Thymus (tissue), 11 donors: ENCODE measurements at regions not wholly inside any gene's neighbourhood (a gene's known extent, or its start where the extent isn't known, plus 50 kb on each side); places are given as distances from the start of the nearest gene placed in this dataset.

Source experiments
- DNase-seq, 9 donors: peaks; one replicate each; pipeline ENCODE4 v3.0.0-alpha.2; 2013; ENCODE audit warnings: low spot score in 9 of 9, low read depth in 6 of 9, missing footprints in 1 of 9
- H3K27ac ChIP-seq, 2 donors: one replicate each; pipeline ENCODE4 v1.5.1; 2013; ENCODE audit warnings: control low read depth in 1 of 2, low read depth in 1 of 2, low read length in 1 of 2, mild to moderate bottlenecking in 1 of 2, moderate library complexity in 1 of 2
- H3K27me3 ChIP-seq, 2 donors: one replicate each; pipeline ENCODE4 v1.5.1; 2013; ENCODE audit warnings: low read length in 1 of 2; ENCODE audit not compliant: control insufficient read depth in 2 of 2, insufficient read depth in 1 of 2
- H3K36me3 ChIP-seq, 2 donors: one replicate each; pipeline ENCODE4 v1.5.1; 2013; ENCODE audit warnings: low read length in 1 of 2, mild to moderate bottlenecking in 1 of 2, moderate library complexity in 1 of 2; ENCODE audit not compliant: control insufficient read depth in 2 of 2, insufficient read depth in 2 of 2
- H3K4me1 ChIP-seq, 2 donors: one replicate each; pipeline ENCODE4 v1.5.1; 2013; ENCODE audit warnings: low read length in 2 of 2; ENCODE audit not compliant: control insufficient read depth in 2 of 2, insufficient read depth in 2 of 2
- H3K4me3 ChIP-seq, 2 donors: one replicate each; pipeline ENCODE4 v1.5.1; 2013; ENCODE audit warnings: low read length in 2 of 2, control low read depth in 1 of 2, mild to moderate bottlenecking in 1 of 2
- H3K9me3 ChIP-seq, 2 donors: one replicate each; pipeline ENCODE4 v1.5.1; 2013; ENCODE audit warnings: low read length in 1 of 2, mild to moderate bottlenecking in 1 of 2; ENCODE audit not compliant: control insufficient read depth in 2 of 2, insufficient read depth in 1 of 2
- WGBS: extraction: QIAGEN DNeasy Blood & Tissue Kit; methylation state at CpG from one replicate; pipeline ENCODE4 v1.1.7; 2013; 5-methylcytosine and 5-hydroxymethylcytosine counted together
- donor health status: healthy.

DNA sequence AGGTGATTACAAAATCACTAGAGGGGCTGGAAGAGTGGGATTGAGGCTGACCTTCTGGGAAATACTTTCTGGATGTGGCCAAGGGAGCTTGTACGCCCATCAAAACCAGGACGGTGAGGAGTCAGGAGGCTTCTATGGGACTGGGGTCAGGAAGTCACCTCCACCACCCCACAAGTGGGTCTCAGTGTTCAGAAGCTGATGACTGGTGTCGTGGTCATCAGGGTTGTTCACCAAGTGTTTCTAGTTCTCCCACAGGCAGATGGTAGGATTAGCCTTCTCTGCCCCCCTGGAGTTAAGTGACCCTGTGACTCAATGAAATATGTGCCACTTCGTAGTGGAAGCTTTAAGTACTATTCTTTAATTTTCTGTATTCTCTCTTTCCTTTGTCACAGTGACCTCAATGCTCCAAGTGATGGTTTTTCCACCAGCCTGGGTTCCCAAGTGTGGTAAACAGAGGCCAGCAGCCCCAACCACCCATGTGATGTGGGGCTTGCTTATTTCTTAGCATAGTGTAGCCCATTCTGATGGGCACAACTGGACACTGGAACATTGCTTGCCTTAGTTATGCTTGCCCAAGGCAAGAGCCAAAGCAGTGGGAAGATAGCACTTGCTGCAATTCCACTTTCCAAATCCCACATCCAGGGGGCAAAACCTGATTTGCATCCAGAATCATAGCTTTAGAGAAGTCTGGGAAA is 258.8 kb downstream of the CYP26B1 start:
- Histone ChIP-seq H3K4me3 (no peak overlapping the region), H3K36me3 (no peaks in the 10 kb centered on the region), H3K27me3 (no peaks in the 10 kb centered on the region), H3K27ac (no peak overlapping the region), H3K9me3 (no peaks in the 10 kb centered on the region), H3K4me1 (no peaks in the 10 kb centered on the region)
- no peak for DNase-seq
- WGBS: 91% methylated on average over 4 of the region's 4 CpGs

- no peaks in the 10 kb centered on the region for H3K36me3 ChIP-seq
- no peaks in the 10 kb centered on the region for H3K4me1 ChIP-seq
- no peaks in the 10 kb centered on the region for H3K9me3 ChIP-seq
- H3K4me3 ChIP-seq: no peak overlapping the region
- no peaks in the 10 kb centered on the region for H3K27me3 ChIP-seq
- H3K27ac ChIP-seq: no peak overlapping the region
- 96% methylated on average over 4 of the region's 4 CpGs for WGBS
- no peak for DNase-seq
These were observed 260.5 kb downstream of the CYP26B1 start for GRCh38 chr2:71887196-71887595.

DNA sequence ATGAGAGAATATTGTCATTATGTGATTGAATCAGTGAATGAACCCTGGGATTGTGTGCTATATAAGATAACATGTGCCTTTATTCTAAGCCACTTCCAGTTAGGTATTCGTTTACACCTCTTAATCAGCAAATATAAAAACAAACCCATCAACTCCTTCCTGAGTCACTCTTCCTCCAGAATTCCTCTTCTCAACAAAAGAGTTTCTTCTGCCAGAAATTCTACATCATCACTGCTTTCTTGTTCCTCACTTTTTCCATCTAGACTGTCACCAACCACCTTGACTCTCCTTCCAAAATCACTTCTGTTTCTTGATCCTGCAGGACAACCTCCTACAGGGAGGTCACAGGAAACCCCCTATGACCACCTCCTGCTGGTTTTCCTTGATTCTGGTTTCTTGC is 261.4 kb downstream of the CYP26B1 start:
- no peak for DNase-seq
- H3K27me3 ChIP-seq: no peaks in the 10 kb centered on the region
- no peak overlapping the region for H3K27ac ChIP-seq
- no peaks in the 10 kb centered on the region for H3K9me3 ChIP-seq
- no peaks in the 10 kb centered on the region for H3K36me3 ChIP-seq
- H3K4me3 ChIP-seq: no peak overlapping the region
- 91% methylated on average over 1 of the region's 1 CpG for WGBS
- H3K4me1 ChIP-seq: no peaks in the 10 kb centered on the region

- Histone ChIP-seq H3K27ac (no peak overlapping the region), H3K36me3 (no peaks in the 10 kb centered on the region), H3K4me3 (no peak overlapping the region), H3K4me1 (no peaks in the 10 kb centered on the region), H3K9me3 (no peaks in the 10 kb centered on the region), H3K27me3 (no peaks in the 10 kb centered on the region)
- 79% methylated on average over 7 of the region's 7 CpGs for WGBS
- DNase-seq: no peak
These were observed 263.2 kb downstream of the CYP26B1 start for GRCh38 chr2:71884303-71885042.

- WGBS: 64% methylated on average over 8 of the region's 8 CpGs
- no peak overlapping the region for H3K27ac ChIP-seq
These were observed 264.7 kb downstream of the CYP26B1 start for GRCh38 chr2:71882949-71883472.

DNA sequence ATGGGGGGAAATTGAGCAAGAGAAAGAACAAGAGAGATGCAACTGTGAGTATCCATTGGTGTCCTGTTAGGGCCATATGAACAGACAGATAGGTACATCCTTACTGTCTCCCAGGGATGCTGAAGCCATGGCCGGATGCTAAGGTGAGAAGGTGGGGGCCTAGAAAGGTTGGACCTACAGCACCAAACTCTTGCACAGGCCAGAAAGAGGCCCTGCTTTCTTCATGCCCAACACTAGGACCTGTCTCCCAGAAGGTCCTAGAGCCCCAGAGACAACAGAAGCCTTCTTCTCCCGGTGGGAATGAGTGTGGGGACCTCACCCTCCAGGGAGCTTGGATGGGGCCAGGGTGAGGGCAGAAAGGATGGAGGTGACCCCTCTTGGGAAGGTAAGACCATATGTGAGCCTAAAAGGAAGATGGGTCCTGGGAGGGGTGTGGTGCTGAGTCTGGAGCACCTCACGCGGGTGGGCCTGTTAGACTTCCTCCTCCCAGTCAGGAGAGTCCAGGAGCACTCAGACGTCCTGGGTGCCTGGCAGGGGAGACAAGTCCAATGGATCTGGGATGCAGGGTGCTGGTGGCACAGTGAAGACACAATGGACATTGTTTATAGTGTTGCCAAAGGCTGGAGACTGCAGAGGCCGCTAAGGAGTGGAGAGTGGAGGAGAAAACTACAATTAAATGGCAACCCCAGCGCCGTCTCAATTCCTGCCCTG is 265.3 kb downstream of the CYP26B1 start:
- no peaks in the 10 kb centered on the region for H3K4me1 ChIP-seq
- no peak overlapping the region for H3K4me3 ChIP-seq
- 79% methylated on average over 8 of the region's 8 CpGs for WGBS
- no peaks in the 10 kb centered on the region for H3K27me3 ChIP-seq
- H3K27ac ChIP-seq: no peak overlapping the region
- H3K9me3 ChIP-seq: no peaks in the 10 kb centered on the region
- DNase-seq: no peak
- H3K36me3 ChIP-seq: no peaks in the 10 kb centered on the region

More at GRCh38 chr2:71882949-71883472, 264.7 kb downstream of the CYP26B1 start:
- no peak for DNase-seq
- Histone ChIP-seq H3K27me3 (no peaks in the 10 kb centered on the region), H3K36me3 (no peaks in the 10 kb centered on the region), H3K4me3 (no peak overlapping the region), H3K4me1 (no peaks in the 10 kb centered on the region), H3K9me3 (no peaks in the 10 kb centered on the region)

DNA sequence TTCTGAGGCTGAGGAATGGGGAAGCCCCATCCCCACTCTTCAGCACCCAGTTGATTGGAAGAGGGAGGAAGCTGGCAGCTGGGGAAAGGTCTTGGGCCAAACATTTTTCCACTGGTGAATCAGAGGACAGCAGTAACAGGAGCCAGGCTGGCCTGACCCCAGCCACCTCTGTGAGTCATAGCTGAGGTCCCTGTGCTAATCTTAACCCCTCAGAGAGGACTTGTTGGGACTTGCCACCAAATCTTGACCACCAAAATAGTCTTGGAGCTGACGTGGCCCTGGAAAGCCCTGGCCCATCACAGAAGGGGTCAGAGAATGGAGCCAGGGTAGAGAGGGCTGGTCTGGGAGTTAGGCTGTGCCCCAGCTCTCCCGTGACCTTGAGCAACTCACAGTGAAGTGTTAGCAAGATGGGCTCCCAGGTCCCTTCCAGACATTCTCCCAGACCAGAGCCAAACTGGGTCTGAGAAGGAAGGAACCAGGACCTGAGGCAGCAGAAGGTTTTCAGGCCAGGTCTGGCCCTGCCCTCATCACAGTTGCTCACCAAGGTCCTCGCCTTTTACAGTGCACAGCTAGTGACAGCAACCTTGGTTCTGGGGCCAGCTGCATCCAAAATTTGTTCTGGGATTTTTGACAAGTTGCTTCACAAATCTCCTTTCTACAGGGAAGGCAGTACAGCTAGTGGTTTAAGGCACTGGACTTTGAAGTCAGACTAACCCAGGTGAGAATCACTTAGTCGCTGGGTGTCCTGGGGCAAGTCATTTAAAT is 266.6 kb downstream of the CYP26B1 start:
- H3K4me1 ChIP-seq: no peaks in the 10 kb centered on the region
- H3K27me3 ChIP-seq: no peaks in the 10 kb centered on the region
- 91% methylated on average over 4 of the region's 4 CpGs for WGBS
- H3K9me3 ChIP-seq: no peaks in the 10 kb centered on the region
- DNase-seq: no peak
- H3K36me3 ChIP-seq: no peaks in the 10 kb centered on the region
- no peak overlapping the region for H3K27ac ChIP-seq
- H3K4me3 ChIP-seq: no peak overlapping the region

DNA sequence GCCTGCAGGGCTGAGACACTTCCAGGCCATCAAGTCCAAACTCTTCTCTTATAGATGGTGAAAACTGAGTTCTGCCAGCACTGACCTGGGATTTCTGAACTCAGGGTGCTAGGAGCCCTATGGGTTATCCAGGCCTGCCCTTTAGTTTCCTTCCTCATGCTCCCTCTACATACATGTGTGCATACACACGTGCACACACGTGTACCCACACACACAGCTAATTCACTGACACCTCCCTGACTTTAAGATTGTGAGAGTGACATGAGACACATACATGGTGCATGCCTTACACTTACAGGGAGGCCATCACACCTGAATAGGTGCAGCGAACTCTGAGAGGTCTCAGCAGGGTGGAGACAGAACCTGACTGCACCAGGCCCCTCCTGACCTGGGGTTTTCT is 267.4 kb downstream of the CYP26B1 start:
- Histone ChIP-seq H3K4me3 (no peak overlapping the region), H3K36me3 (no peaks in the 10 kb centered on the region), H3K27ac (no peak overlapping the region), H3K9me3 (no peaks in the 10 kb centered on the region), H3K27me3 (no peaks in the 10 kb centered on the region), H3K4me1 (no peaks in the 10 kb centered on the region)
- WGBS: 93% methylated on average over 3 of the region's 3 CpGs
- no peak for DNase-seq
